NCI-H446 treated with DMSO at 0.1 percent for 48 hours (cell line): ENCODE measurements at regions not wholly inside any gene's neighbourhood (a gene's known extent, or its start where the extent isn't known, plus 50 kb on each side); places are given as distances from the start of the nearest gene placed in this dataset.
"Not testable (repeated sequence)": the region's sequence is repeated elsewhere in the genome, so short reads cannot be mapped to it uniquely, and the experiment has no call there.

Source experiments
- DNase-seq: peaks from one replicate; lab custom pipeline; 2025; lab: John Stamatoyannopoulos, UW

GRCh38 chr3:152774230-152774629 lies 60.7 kb upstream of the P2RY1 start:
- not testable (repeated sequence) for DNase-seq

DNA sequence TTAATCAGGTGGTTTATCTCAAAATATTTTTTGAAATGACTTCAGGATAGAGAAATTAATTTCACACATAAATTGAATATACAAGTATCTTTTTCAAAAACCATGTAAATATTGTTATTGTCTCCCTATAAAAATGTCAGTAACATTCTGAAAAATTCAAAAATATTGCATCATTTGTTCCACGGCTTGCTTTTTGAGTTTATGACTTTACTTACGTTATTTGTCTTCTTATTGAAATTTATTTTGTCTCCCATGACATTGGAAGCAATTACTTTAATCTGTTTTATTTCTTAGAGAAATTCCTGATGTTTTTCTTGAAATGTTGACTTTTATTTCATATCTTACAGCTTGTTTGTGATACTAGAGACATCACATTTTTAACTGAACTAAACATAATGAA lies 56.9 kb upstream of the P2RY1 start:
- no peak for DNase-seq

DNA sequence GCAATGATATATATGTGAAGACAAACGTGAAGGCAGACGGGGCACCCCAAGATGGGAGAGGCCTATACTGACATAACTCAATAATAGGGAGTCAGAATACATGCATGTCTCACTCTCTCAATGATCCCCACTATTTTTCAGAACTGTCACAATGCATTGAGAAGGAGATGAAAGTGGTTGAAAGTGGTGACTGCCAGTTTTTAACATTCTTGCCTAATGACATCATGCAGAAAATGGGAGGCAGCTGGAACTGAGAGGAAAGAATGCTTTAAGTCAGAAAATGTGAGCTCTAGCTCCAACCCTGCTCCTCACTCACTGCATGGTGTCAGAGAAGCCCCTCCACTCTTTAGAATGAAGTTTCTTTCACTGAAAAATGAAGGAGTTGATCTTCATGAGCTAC lies 55.3 kb upstream of the P2RY1 start:
- no peak for DNase-seq

- no peak for DNase-seq
These were observed 54.4 kb upstream of the P2RY1 start for GRCh38 chr3:152780553-152780952.

- DNase-seq, result no peak
These were observed 49.9 kb upstream of the P2RY1 start for GRCh38 chr3:152785051-152785450.
